Gastrocnemius medialis (tissue), 4 donors: ENCODE measurements at regions not wholly inside any gene's neighbourhood (a gene's known extent, or its start where the extent isn't known, plus 50 kb on each side); places are given as distances from the start of the nearest gene placed in this dataset.

Source experiments
- CTCF ChIP-seq, 5 experiments: fragments of 450-650 bp in 3 of 5; fragments of 200-600 bp in 2 of 5; sonication (generic) in 2 of 5; IDR thresholded peaks in 4 of 5; conservative IDR thresholded peaks in 1 of 5; 1 replicate in 4 of 5; 2 replicates in 1 of 5; pipeline ENCODE4 v1.5.1; 2016 to 2019; ENCODE audit warnings: antibody characterized with exemption in 5 of 5, mild to moderate bottlenecking in 3 of 5, moderate library complexity in 3 of 5
- POLR2A ChIP-seq, 2 donors: fragments of 450-650 bp; IDR thresholded peaks; one replicate each; pipeline ENCODE4 v1.6.1; 2017; ENCODE audit warnings: antibody characterized with exemption in 2 of 2, mild to moderate bottlenecking in 2 of 2, moderate library complexity in 2 of 2

- no peak for TF ChIP-seq CTCF (IDR thresholded peaks at IDR 0.05 in 4 of 5, conservative IDR thresholded peaks at IDR 0.05 in 1 of 5)
- no peak for TF ChIP-seq POLR2A (IDR thresholded peaks at IDR 0.05)
Observed at GRCh38 chr13:46961719-46962118, 64.9 kb upstream of the HTR2A start.
